ENCODE measurements at regions not wholly inside any gene's neighbourhood (a gene's known extent, or its start where the extent isn't known, plus 50 kb on each side); places are given as distances from the start of the nearest gene placed in this dataset.

GRCh38 chr16:61390965-61391637 lies 645.1 kb downstream of the CDH8 start:
- Histone ChIP-seq H3K36me3 (no peaks in the 10 kb centered on the region), H3K4me3 (no peak overlapping the region), H3K4me1 (no peaks in the 10 kb centered on the region), H3K27me3 (replicated peaks in 1 of 7) (no peaks in the 10 kb centered on the region), H3K27ac (no peak overlapping the region), H3K9me3 (no peaks in the 10 kb centered on the region)
- TF ChIP-seq POLR2A (IDR thresholded peaks at IDR 0.05) (no peak), POLR2AphosphoS5 (IDR thresholded peaks at IDR 0.05) (no peak)
- TF ChIP-seq, protein P1, sequence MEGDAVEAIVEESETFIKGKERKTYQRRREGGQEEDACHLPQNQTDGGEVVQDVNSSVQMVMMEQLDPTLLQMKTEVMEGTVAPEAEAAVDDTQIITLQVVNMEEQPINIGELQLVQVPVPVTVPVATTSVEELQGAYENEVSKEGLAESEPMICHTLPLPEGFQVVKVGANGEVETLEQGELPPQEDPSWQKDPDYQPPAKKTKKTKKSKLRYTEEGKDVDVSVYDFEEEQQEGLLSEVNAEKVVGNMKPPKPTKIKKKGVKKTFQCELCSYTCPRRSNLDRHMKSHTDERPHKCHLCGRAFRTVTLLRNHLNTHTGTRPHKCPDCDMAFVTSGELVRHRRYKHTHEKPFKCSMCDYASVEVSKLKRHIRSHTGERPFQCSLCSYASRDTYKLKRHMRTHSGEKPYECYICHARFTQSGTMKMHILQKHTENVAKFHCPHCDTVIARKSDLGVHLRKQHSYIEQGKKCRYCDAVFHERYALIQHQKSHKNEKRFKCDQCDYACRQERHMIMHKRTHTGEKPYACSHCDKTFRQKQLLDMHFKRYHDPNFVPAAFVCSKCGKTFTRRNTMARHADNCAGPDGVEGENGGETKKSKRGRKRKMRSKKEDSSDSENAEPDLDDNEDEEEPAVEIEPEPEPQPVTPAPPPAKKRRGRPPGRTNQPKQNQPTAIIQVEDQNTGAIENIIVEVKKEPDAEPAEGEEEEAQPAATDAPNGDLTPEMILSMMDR (IDR thresholded peaks at IDR 0.05 in 8 of 11, conservative IDR thresholded peaks at IDR 0.05 in 3 of 11): no peak
- intact Hi-C loops (cut with DNase I; ENCODE audit: low total_unique reads): no loop called here
- no peak for DNase-seq
- 76 to 91% (median 85%) methylated on average over 4 of the region's 4 CpGs for WGBS, 5 donors

- H3K36me3 ChIP-seq: no peaks in the 10 kb centered on the region
- peaks cover 0 to 9% (median 0%) of the 10 kb centered on the region in 8 donors for H3K9me3 ChIP-seq
- intact Hi-C loops (cut with DNase I; ENCODE audit: low total_unique reads): no loop called here
- TF ChIP-seq POLR2A (IDR thresholded peaks at IDR 0.05): no peak
- TF ChIP-seq POLR2AphosphoS5 (IDR thresholded peaks at IDR 0.05): no peak
- TF ChIP-seq, protein P1 (IDR thresholded peaks at IDR 0.05 in 8 of 11, conservative IDR thresholded peaks at IDR 0.05 in 3 of 11): no peak
- no peak overlapping the region for H3K4me3 ChIP-seq
- no peaks in the 10 kb centered on the region for H3K27me3 ChIP-seq (replicated peaks in 1 of 7)
- no peaks in the 10 kb centered on the region for H3K4me1 ChIP-seq
- no peak overlapping the region for H3K27ac ChIP-seq
- 83 to 91% (median 84%) methylated on average over 12 of the region's 12 CpGs for WGBS, 5 donors
- no peak for DNase-seq
Observed at GRCh38 chr16:61385392-61386071, 650.7 kb downstream of the CDH8 start.

DNA sequence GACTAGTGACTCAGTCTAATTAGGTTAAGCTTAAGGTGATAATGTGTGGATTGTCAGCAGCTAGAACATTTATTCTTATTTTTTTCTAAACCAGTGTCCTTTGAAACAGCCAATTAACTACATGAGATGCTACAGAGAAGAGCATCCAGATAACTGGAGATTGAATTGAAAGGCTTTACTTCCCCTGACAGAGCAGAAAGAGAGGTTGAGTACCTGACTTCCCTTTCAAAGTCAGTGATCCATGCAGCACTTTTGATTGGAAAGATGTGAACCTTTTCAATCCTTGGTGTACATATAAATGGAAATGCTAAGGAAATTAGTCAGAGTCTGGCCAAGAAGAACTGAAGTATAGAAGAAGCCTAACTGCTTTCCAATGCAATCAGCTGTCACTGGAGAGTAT lies 653.8 kb downstream of the CDH8 start:
- Histone ChIP-seq H3K4me3 (no peak overlapping the region), H3K27me3 (replicated peaks in 1 of 7) (no peaks in the 10 kb centered on the region), H3K4me1 (no peaks in the 10 kb centered on the region), H3K36me3 (no peaks in the 10 kb centered on the region), H3K9me3 (peaks cover 0 to 11% (median 0%) of the 10 kb centered on the region in 8 donors), H3K27ac (no peak overlapping the region)
- TF ChIP-seq POLR2A (IDR thresholded peaks at IDR 0.05): no peak
- intact Hi-C loops (cut with DNase I; ENCODE audit: low total_unique reads): no loop called here
- no peak for DNase-seq

GRCh38 chr16:61379311-61379710 lies 656.9 kb downstream of the CDH8 start:
- Histone ChIP-seq H3K4me3 (no peak overlapping the region), H3K4me1 (no peaks in the 10 kb centered on the region), H3K27ac (no peak overlapping the region), H3K9me3 (peaks cover 0 to 15% (median 2%) of the 10 kb centered on the region in 8 donors), H3K36me3 (no peaks in the 10 kb centered on the region), H3K27me3 (replicated peaks in 1 of 7) (no peaks in the 10 kb centered on the region)
- WGBS, 5 donors: 83 to 96% (median 90%) methylated on average over 2 of the region's 2 CpGs
- intact Hi-C loops (cut with DNase I; ENCODE audit: low total_unique reads): no loop called here
- DNase-seq: no peak
- TF ChIP-seq, protein P1 (IDR thresholded peaks at IDR 0.05 in 8 of 11, conservative IDR thresholded peaks at IDR 0.05 in 3 of 11): no peak
- TF ChIP-seq POLR2AphosphoS5 (IDR thresholded peaks at IDR 0.05) (no peak), POLR2A (IDR thresholded peaks at IDR 0.05) (no peak)
